Peyer's patch (tissue), 4 donors: ENCODE measurements at regions not wholly inside any gene's neighbourhood (a gene's known extent, or its start where the extent isn't known, plus 50 kb on each side); places are given as distances from the start of the nearest gene placed in this dataset.

Source experiments
- DNase-seq, 3 donors: peaks; one replicate each; pipeline ENCODE4 v3.0.0-alpha.2; 2017 to 2019
- H3K27ac ChIP-seq, 4 donors: fragments of 200-600 bp; sonication (generic); one replicate each; pipeline ENCODE4 v1.5.1; 2016 to 2019
- H3K27me3 ChIP-seq, 2 donors: fragments of 200-600 bp; sonication (generic); one replicate each; pipeline ENCODE4 v1.5.1; 2019
- H3K36me3 ChIP-seq, 3 donors: fragments of 200-600 bp; sonication (generic); one replicate each; pipeline ENCODE4 v1.5.1; 2016 to 2019
- H3K4me1 ChIP-seq, 4 donors: fragments of 200-600 bp; sonication (generic); one replicate each; pipeline ENCODE4 v1.5.1; 2016 to 2019
- H3K4me3 ChIP-seq, 4 donors: fragments of 200-600 bp; sonication (generic); 1 replicate in 3 of 4; 2 replicates in 1 of 4; pipeline ENCODE4 v1.5.1; 2016 to 2019; ENCODE audit warnings: mild to moderate bottlenecking in 1 of 4
- H3K9me3 ChIP-seq, 4 donors: fragments of 200-600 bp; sonication (generic); one replicate each; pipeline ENCODE4 v1.5.1; 2016 to 2019; ENCODE audit warnings: mild to moderate bottlenecking in 1 of 4
- POLR2A ChIP-seq, 2 donors: fragments of 450-650 bp; IDR thresholded peaks; one replicate each; pipeline ENCODE4 v1.5.1; 2017; ENCODE audit warnings: antibody characterized with exemption in 2 of 2, mild to moderate bottlenecking in 2 of 2, moderate library complexity in 2 of 2
- TF ChIP-seq, protein P1 (sequence below), 6 experiments: fragments of 450-650 bp in 4 of 6; fragments of 200-600 bp in 2 of 6; sonication (generic) in 1 of 6; IDR thresholded peaks; one replicate each; pipeline ENCODE4 v1.5.1; 2017 to 2019; ENCODE audit warnings: antibody characterized with exemption in 6 of 6, mild to moderate bottlenecking in 3 of 6, moderate library complexity in 1 of 6

DNA sequence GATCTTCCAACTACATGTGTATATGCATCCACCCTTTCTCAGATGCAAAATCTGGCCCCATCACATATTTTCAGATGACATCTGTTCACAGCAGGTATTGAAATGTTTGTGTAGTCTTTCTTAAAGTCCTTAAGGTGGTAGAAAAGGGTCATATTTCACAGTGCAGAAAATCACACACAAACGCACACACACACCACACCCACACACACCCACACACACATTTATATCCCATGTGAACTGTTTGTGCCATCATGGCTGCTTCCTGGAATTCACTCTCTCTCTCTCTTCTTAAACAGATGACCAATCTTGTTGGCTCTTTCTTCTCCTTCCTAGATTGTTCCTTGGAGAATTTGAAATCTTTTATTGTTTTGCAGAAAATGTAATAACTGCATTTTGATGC is 663.0 kb upstream of the GRM3 start:
- Histone ChIP-seq H3K27me3 (no peaks in the 10 kb centered on the region), H3K27ac (no peak overlapping the region), H3K9me3 (no peaks in the 10 kb centered on the region), H3K4me1 (no peaks in the 10 kb centered on the region), H3K36me3 (no peaks in the 10 kb centered on the region), H3K4me3 (no peak overlapping the region)
- TF ChIP-seq, protein P1, sequence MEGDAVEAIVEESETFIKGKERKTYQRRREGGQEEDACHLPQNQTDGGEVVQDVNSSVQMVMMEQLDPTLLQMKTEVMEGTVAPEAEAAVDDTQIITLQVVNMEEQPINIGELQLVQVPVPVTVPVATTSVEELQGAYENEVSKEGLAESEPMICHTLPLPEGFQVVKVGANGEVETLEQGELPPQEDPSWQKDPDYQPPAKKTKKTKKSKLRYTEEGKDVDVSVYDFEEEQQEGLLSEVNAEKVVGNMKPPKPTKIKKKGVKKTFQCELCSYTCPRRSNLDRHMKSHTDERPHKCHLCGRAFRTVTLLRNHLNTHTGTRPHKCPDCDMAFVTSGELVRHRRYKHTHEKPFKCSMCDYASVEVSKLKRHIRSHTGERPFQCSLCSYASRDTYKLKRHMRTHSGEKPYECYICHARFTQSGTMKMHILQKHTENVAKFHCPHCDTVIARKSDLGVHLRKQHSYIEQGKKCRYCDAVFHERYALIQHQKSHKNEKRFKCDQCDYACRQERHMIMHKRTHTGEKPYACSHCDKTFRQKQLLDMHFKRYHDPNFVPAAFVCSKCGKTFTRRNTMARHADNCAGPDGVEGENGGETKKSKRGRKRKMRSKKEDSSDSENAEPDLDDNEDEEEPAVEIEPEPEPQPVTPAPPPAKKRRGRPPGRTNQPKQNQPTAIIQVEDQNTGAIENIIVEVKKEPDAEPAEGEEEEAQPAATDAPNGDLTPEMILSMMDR (IDR thresholded peaks at IDR 0.05): no peak
- TF ChIP-seq POLR2A (IDR thresholded peaks at IDR 0.05): no peak
- DNase-seq: no peak

DNA sequence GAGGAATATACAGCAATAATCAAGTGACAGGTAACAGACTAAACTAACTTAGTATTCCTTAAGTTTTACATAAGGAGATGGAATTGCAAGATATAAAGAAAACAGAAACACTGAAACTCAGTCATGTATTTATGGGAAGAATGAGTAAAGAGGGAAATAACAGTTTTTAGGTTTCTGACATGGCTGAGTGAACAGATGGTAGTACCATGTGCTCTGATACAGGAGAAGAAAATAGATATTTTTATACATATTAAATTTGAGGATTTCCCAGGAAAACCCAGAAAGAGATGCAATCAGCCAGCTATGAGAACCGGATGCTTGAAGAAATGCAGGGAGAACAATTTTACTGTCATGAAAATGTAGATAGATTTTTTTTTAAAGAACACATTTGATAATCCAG is 669.5 kb upstream of the GRM3 start:
- no peak overlapping the region for H3K4me3 ChIP-seq
- TF ChIP-seq POLR2A (IDR thresholded peaks at IDR 0.05): no peak
- TF ChIP-seq, protein P1 (IDR thresholded peaks at IDR 0.05): no peak
- no peak overlapping the region for H3K27ac ChIP-seq
- H3K27me3 ChIP-seq: no peaks in the 10 kb centered on the region
- no peaks in the 10 kb centered on the region for H3K4me1 ChIP-seq
- no peaks in the 10 kb centered on the region for H3K36me3 ChIP-seq
- no peak for DNase-seq
- no peaks in the 10 kb centered on the region for H3K9me3 ChIP-seq

DNA sequence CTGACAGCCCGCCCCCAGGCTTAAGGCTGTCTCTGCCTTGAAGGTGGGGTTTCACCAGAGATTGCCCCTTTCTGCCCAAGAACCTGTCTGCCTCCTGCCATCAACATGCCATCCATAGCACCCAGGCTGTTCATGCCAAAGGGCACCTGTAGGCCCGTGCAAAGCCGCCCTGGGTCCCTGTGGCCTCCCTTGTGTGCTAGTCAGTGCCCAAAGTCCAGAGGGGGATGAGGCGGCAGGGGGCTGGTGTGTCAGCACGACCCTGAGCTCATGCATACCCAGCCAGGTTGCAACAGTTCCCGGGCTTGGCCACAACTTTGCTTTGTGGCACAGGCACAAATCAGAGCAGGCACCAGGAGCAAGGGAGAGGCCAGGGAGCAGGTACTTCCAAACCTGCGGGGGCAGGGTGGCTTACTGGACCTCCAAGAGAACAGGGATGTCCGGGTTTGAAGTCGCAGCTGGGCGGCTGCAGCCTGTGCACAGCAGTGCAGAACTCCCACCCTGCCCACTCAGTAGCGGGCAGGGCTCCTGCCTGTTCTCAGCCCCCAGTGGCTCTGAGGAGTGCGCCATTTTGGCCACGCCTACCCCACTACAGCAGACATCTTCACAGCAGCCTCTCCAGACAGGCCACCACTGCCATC is 671.1 kb upstream of the GRM3 start:
- DNase-seq: no peak
- TF ChIP-seq, protein P1 (IDR thresholded peaks at IDR 0.05): no peak
- no peak for TF ChIP-seq POLR2A (IDR thresholded peaks at IDR 0.05)
- Histone ChIP-seq H3K4me3 (no peak overlapping the region), H3K27me3 (no peaks in the 10 kb centered on the region), H3K4me1 (no peaks in the 10 kb centered on the region), H3K9me3 (no peaks in the 10 kb centered on the region), H3K36me3 (no peaks in the 10 kb centered on the region), H3K27ac (no peak overlapping the region)

DNA sequence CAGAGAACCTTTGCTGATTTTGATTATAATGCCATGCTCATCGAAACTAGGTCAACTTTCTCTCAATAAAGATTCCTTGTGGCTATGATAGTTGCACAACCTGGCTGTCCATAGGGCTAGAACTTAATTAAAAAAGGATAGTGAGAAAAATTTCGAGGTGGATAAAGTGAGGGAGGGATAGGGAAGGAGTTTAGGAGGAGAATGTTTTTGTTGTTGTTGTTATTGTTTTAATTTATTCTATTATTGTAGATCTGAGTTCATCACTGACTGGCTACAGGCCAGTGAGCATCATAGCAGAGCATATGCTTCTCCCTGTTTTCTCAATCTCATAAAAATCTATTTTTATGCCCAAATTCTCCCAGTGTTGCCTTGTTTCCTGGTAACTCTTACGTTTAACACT is 688.7 kb upstream of the GRM3 start:
- DNase-seq: no peak
- no peak overlapping the region for H3K27ac ChIP-seq
- TF ChIP-seq, protein P1 (IDR thresholded peaks at IDR 0.05): no peak
- TF ChIP-seq POLR2A (IDR thresholded peaks at IDR 0.05): no peak
- no peaks in the 10 kb centered on the region for H3K4me1 ChIP-seq
- H3K9me3 ChIP-seq: no peaks in the 10 kb centered on the region
- H3K4me3 ChIP-seq: no peak overlapping the region
- no peaks in the 10 kb centered on the region for H3K36me3 ChIP-seq
- H3K27me3 ChIP-seq: no peaks in the 10 kb centered on the region

DNA sequence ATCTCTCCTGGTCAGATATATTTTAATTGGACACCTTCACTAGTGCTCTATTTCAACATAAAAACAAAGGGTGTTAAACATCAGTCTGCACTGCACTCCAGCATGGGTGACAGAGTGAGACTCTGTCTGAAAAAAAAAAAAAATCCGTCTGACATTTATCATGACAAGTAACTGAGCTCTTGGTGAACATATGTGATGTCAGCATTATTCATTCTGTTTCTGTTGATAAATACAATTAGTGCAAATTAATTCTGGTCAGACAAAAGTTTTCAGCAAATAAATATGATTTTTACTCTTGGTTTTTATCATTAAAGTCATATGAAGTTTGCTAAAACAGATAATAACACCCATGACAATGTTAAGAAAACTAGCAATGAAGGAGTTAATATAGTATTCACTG is 692.8 kb upstream of the GRM3 start:
- Histone ChIP-seq H3K27me3 (no peaks in the 10 kb centered on the region), H3K4me1 (no peaks in the 10 kb centered on the region), H3K9me3 (no peaks in the 10 kb centered on the region), H3K27ac (no peak overlapping the region), H3K4me3 (no peak overlapping the region), H3K36me3 (no peaks in the 10 kb centered on the region)
- DNase-seq: no peak
- TF ChIP-seq, protein P1 (IDR thresholded peaks at IDR 0.05): no peak
- no peak for TF ChIP-seq POLR2A (IDR thresholded peaks at IDR 0.05)

DNA sequence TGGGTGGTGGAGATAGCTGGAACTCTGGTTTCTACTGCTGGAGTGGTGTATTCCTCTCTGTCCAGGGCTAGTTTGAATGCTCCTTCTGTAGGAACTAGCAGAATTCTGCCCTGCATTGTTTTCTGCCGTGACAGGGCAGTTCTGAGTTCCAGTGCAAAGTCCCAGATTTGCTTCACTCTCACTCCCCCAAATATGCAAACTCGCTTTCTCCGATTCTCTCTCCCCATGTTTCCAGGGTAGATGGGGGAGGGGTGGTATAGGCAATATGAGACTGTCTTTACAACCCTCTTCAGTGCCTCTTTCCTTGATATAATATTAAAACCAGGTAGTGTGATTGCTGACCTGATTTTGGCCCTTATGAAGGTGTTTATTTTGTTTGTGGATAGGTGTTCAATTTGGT is 693.3 kb upstream of the GRM3 start:
- H3K27ac ChIP-seq: no peak overlapping the region
- no peak for TF ChIP-seq POLR2A (IDR thresholded peaks at IDR 0.05)
- TF ChIP-seq, protein P1 (IDR thresholded peaks at IDR 0.05): no peak
- H3K4me3 ChIP-seq: no peak overlapping the region
- H3K36me3 ChIP-seq: no peaks in the 10 kb centered on the region
- H3K4me1 ChIP-seq: no peaks in the 10 kb centered on the region
- H3K27me3 ChIP-seq: no peaks in the 10 kb centered on the region
- no peak for DNase-seq
- H3K9me3 ChIP-seq: no peaks in the 10 kb centered on the region
